HuH-7 (cell line): ENCODE measurements at regions not wholly inside any gene's neighbourhood (a gene's known extent, or its start where the extent isn't known, plus 50 kb on each side); places are given as distances from the start of the nearest gene placed in this dataset.

ENCODE experiments used
- DNase-seq: peaks from one replicate; pipeline ENCODE4 v3.0.0; 2011; ENCODE audit warnings: low spot score

DNA sequence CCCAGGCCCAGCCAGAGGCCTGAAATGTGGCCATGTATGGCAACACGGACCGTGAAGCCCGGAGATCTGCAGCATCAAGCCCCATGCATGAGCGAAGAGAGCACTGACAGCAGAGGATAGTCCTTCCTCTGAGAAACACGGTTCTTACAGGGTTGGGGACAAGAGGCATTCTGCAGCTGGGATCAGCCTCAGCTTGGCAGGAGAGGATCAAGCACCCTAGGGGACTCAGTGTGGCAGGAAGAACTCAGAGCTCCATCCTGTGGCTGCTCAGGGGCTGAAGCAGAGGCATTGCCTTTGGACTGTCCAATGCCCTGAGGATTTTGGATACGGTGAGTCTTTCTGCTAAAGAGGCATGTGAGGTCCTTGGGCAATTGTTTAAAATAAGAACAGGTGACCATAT, 368.7 kb downstream of the ZNF516 start:
- no peak for DNase-seq

DNA sequence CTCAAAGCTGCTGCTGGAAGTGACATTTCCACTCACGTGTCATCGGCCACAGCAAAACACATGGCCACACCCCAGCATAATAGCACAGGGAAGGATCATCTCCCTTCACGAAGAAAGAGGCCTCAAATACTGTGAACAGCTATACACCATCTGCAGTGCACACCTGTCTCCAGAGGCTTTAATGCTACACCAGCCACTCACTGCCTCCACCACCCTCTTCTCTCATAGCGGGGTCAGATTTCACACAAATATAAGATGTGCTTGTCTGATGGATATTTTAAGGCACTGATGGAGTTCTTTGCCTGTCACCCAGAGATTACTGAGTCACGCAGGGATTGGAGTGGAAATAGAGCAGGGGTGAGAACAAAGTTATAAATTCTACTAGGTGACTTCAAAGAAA, 374.0 kb downstream of the ZNF516 start:
- DNase-seq, result no peak

DNA sequence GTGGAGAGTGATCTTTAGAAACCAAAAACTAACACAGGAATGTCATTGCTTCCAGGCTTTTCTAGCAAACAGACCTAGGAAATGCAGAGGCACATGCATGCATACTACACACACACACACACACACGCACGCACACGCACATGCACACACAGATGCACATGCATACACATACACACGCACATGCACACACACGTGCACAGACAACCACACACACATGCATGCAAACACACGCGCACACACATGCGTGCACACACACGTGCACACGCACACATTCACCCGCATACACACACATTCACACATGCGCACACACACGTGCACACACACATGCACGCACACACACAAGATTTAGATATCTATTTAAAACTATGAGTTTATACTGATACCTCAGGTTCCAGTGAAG, 379.5 kb downstream of the ZNF516 start:
- no peak for DNase-seq

DNA sequence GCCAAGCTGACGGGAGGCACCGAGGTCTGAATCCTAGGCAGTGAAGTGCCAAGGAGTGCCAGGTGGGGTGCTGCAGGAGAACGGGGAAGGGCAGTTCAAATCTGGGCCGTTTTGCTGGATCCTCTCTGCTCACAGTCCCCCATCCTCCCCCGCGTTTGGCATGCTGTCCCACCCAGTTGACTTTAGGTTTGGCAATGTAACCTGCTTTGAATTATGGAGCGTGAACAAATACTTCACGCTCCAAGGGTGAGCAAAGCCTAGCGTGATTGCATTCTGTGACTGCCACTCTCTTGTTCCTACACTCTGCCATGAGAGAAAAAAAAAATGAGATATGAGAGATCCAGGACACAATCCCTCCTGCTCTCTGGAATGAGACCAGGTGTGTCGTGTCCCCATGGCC, 381.9 kb downstream of the ZNF516 start:
- no peak for DNase-seq

DNA sequence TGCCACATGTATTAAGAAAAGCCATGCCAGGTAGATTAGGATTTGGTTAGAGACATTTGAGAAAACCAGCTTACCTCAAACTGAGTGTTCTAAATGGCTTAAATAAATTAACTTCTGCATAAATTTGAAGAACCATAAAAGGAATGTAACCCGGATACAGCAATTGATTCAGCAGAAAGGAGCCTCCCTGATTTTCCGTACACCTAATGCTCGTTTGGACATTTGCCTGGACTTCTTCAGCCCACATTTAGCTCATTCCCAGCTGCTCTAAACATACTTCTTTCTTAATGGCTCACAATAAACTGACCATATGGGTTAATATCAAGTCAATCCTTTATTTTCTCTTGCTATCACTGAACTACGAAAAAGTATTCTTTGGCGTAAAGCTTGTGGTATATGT, 392.4 kb downstream of the ZNF516 start:
- no peak for DNase-seq

DNA sequence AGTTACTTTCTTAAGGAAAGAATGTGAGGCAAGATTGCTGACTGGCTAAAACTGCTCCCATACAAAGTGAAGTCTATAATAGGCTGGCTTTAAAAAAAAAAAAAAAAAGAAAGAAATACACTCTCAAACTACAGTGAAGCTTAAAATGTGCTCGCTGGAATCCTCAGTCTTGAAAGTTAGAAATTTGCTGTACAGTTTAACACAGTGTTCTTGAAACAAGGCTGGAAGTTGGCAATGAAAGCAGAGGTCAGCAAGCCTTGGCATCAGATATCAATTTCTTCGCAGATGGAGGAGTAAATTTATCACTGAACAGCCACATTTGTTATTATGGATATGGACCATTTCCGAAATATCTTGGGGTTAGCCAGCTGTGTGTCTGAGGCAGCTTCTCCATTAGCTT, 392.9 kb downstream of the ZNF516 start:
- DNase-seq, result no peak

DNA sequence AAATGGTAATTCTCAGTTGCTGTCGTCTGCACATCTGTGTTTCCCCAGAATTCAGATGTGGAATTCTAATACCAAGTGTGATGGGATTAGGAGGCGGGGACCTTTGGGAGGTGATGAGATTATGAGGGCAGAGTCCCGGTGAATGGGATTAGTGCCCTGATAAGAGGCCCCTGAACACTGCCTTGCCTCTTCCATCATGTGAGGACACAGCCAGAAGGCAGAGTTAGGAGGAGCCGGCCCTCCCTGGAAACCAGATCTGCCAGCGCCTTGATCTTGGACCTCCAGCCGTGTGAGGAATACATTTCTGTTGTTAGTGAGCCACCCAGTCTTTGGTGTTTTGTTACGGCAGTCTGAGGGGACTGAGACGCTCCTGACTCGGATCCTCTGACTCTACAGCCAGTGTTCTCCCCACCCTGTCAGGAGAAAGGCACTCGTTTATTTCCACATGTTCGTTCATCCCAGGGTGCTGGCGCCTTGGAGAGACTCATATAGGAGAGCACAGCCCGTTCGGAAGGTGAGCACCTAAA, 395.0 kb downstream of the ZNF516 start:
- no peak for DNase-seq

DNA sequence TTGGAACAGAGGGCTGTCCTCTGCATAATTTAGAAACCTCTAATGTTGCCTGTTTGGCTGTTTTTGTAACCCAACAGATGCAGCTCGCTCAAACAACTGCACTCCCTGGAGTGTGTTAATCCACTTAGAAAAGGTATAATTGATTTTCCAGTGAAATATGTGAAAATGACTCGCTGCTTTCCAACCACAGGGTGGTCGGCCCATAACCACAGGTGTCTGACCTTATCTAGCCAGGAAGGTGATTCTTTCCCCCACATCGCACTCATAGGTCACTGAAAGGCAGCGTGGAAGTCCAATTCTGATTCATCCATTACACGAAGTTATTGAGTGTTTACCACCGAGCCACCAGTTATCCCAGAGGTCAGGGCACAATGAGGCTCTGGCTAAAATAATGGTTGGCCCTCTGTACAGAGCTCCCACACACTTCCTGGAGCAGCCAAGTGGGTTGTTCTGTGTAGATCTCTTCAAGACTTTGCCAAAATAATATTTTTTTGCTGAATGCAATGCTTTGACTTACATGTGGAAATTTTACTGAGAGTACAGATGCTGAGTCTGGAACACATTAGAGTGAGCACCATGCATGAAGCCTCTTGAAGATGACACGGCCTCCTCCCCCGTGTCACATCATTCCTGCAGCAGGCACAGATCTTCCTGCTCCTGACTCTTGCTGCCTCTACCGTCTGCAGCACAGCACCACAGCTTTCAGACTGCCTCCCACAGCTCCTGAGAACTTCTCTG, 396.2 kb downstream of the ZNF516 start:
- DNase-seq, result no peak

DNA sequence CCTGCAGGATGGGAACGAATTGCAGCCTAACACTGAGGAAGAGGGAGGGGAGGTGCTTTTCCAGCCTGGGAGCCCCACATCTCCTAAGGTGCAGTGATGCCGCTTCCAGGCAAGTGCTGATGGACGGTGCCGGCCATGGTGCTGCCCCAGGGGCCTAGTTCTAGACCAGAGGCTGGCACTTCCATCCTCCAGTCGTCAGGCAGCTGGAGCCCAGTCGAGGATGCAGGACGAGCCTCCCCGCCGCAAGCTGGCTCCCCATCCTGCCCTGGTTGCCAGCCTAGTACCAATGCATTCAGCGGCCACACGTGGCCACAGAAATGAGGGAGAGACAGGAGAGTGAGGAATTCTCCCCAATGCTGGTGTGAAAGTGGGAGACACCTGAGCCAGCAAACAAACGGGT, 413.5 kb downstream of the ZNF516 start:
- DNase-seq, result no peak

DNA sequence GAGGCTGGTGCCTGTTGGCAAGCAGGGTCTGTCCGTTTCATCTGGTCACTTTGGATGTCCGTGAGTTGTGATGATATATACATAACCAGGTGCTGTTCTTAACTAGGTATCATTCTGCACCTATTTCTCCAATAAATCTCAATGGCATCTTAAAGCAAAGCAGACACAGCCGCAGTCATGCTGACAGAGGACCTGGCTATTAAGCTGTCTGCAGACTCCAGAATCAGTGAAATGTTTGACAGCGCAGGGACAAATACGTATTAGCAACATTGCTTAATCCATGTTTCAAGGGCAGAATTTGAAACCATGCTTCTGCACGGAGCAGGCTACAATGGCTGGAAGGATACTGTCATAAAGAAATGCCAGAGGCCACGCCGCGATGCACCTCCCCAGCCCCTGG, 414.6 kb downstream of the ZNF516 start:
- DNase-seq, result no peak

DNA sequence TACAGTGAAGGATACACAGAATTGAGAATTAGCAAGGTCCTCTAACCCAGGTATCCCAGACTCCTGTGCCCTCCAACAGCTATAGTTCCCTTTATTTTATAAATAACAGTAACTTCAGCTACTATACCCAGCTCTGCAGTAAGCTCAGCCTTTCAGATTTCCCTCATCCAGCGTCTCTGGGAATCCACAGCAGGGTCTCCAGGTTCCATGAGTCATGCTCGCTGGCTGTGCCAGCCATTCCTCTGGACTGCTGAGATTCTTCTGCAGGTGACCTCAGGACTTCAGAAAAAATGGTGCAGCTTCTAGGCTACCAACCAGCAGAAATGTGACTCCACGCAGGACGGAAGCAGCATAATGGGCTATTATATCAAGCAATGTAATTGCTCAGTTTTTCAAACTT, 419.3 kb downstream of the ZNF516 start:
- no peak for DNase-seq

DNA sequence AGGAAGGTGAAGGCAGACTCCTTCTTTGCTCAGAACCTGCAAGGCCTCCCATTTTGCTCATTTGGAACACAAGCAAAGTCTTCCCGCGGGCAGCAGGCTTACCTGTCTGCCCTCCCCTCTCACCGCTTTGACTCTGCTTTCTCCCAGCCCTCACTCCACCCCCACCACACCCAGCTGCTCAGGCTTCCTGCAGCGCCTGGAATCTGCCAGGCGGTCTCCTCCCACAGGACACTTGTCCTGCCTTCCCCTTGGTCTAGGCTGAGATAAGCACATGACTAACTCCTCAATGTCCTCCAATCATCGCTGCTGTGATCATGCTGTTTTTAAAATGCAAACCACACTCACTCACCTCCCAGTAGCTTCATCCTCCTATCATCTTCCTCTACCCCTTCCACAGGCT, 430.0 kb downstream of the ZNF516 start:
- no peak for DNase-seq

DNA sequence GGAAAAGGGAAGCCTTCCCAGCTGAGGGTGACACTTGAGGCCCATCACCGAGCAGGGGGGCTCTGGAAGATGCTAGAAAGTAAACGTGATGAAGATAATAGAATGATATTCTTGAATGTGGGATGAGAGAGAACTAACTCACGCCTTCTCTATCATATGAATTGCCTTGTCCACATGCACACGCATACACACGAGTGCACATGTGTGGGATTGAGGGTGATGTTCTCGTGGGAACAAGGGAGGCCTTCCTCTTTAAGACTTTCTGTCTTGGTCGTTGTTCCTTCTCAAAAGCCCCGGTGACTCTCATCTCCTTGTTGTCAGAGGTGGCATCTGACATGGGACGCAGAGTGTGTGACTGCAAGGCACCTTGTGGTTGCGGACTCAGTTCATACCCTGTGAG, 436.9 kb downstream of the ZNF516 start:
- no peak for DNase-seq

DNA sequence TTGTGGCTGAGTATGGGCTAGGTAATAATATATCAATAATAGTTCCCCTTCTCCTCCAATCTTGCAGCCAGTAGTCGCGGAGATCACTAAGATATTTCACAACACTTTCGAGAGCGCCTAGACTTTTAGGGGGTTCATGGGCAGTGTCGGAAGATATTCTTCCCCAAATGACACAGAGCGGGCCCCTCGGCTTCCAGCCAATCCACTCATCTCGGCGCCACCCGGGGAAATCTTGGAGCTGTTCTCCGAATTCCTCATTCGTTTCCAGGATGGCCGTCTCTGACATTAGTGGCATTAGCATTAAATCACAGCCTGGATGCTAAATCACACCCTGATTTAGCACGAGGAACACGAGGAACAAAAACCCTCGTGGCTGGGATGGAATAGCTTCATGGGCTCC, 437.7 kb downstream of the ZNF516 start:
- no peak for DNase-seq

DNA sequence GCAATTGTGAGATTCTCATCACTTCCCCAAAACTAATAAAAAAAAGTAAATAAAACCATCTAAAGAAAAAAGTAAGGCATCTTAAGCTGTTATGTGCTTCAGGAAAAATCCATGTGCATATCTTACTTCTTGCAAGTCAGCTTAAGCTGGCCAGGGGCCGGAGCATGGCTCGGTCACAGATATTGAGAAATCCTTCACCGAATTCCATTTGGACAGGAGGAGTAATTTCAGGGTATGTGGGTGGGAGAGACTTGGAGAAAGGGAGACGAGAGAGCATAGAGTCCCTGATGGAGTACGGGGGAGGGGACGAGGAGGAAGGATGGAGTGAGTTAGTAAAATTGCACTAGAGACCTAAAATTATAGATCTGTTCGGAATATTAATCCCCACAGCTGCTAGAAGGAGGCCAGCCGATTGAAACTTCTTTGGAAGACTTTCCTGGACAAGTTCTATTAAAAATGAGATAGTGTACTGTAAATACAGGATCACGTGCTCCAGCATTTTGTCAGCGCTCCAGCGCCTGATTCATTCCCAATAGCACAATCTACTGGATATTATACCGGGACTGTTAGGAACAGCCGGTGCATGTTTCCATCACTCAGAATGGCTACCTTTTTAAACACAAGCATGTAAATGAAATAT, 438.5 kb downstream of the ZNF516 start:
- no peak for DNase-seq

DNA sequence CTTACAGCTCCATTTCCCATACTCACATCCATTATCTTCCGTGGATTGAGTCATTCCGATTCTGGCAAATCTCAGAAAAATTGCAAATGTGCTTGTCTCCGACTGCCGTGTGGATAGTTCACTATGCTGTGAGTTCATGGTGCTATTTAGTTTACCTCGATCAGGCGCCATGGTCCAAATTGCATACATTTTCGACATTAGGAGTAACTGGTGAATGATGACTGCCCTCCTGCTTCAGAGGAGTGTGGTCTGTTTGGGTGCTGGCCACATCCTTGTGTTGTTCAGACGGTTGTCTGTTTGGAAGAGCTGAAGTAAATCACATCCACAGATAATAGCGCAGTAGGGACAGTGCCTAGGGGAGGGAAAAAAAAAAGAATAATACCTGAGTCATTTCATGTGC, 439.5 kb downstream of the ZNF516 start:
- no peak for DNase-seq

DNA sequence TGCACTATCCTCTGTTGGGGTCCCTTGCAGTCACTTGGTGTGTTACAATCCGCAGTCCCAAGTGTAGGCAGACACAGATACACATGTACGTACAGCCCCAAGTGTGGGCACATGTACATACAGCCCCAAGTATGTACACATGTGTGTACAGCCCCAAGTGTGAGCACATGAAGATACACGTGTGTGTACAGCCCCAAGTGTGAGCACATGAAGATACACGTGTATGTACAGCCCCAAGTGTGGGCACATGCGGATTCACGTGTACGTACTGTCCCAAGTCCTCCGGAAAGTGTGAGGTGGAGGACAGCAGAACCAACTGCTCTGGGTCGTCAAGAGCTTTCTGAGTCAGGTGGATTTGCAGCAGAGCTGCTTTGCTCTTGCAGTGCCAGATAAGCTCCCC, 440.0 kb downstream of the ZNF516 start:
- no peak for DNase-seq

DNA sequence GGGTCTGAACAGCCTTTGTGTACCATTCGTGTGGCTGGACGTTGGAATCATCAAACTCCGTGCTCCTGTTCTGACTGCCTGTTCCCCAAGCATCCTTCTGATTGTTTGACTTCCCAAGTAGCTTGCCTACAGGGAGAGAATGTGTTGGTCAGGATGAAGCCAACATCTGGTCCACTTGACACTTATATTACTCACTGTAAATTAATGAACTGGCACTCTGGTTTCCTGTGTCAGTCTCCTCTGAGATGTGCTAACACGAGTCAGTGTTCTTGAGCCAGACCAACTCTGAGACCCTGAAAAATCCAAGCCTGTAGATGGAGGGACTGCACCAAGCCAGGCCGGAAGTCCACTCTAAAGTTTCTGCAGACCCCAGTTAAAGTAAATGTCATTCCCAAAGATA, 440.9 kb downstream of the ZNF516 start:
- no peak for DNase-seq

DNA sequence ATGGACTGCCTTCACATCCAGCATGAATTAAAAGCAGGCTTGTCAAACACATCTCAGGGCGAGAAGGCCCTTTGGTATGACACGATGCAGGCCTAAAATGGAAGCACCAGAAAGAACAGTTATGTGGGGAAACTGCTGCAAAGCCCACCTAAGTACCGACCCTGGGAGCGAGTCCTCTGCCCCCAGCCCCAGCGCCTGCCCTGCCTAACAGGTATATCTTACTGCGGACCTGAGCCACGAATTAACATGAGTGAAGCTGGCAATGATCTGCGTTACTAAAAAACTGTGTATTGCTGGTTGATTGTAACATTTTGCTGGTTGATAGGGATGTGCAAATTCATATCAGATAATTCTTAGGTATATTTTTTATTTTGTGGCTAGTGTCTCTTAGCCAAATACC, 441.5 kb downstream of the ZNF516 start:
- no peak for DNase-seq

DNA sequence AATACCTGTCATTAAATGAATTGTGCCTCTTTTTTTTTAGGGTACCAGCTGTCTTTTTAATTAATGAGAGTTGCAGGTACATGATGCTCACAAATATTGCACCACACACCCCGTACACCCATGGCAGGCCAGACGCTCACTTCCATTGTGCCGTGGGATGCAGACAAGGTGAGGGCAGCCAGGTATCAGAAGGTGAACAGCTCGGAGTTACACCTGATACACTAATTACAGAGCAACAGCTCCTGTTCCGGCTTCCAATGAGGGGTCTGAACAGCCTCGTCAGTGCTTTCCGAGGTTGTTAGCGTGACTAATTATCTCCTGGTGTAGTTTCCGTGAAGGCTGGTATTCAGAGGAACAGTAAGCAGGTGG, 442.8 kb downstream of the ZNF516 start:
- no peak for DNase-seq

DNA sequence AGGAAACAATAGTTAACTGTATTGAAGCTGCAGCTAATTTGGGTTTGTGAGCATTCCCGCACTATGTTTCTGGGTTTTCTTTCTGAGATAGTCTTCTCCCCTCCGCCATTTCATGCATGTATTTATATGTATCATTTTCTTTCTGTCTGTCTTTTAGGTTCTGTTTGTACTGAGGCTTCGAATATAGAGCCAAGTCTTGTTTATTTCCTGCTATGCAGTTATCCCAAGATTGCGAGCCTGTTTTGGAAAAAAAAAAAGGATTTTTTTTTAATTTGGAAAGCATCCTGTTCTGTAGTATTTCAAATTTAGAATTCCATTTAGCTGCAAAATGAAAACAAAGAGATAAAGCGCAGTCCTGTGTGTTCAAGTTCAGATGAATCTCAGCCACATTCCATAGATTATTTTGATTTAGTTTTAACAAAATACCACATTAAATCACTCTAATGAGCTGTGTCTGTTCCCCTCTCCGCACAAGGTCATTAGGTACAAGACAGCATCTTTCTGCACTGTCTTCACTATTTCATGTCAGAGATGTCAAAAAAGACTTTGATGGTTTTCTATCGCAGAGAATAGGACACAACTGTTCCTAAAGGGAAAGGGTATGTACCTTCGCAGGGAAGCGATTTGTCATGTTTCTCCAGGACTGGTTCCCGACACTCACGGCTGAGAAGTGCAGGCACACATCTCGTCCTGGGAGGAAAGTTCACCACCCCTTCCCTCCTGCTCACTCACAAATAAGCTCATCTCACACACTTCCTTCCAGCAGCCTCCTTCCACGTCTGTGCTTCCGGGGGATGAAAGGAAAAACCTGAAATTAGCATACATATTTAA, 443.4 kb downstream of the ZNF516 start:
- no peak for DNase-seq

DNA sequence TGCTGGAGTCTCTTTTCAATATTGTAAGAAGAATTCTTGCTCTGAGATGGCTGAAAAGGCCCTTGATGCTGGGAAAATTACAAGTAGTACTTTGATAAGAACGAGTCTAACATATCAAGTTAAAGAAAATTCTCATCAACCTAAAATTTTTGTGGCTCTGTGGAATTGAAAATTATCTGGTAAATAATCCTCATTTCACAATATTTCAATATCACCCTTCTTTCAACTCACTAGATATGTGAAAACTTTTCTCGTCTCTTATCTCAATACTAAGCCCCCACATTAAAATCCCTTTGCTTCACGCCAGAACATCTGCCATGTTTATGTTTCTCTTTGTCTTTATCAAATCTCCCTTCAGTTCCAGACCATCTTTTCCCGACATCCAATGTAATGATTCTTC, 448.8 kb downstream of the ZNF516 start:
- no peak for DNase-seq

DNA sequence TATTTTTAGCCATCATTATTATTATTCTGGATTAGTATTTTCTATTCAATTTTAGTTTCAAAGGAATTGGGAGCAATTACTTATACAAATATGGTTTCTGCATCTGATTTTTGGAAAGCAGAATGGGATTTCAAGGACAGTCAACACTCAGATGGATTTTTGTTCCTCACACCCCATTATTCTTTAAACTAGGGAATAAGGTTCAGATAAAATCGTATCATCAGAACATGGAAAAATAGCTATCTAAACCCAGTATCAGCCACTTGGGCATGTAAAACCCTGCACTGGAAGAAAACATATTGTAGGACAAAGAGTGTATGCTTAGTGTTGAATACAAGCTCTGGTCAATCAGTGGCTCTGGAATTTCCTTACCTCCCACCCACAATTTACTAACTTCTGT, 452.5 kb downstream of the ZNF516 start:
- no peak for DNase-seq
